HL-60 (cell line): ENCODE measurements at regions not wholly inside any gene's neighbourhood (a gene's known extent, or its start where the extent isn't known, plus 50 kb on each side); places are given as distances from the start of the nearest gene placed in this dataset.

Source experiments
- DNase-seq, 2 experiments: peaks; one replicate each; pipeline ENCODE4 v3.0.0-alpha.2; 2010 to 2020; ENCODE audit warnings: low read depth in 1 of 2, low spot score in 1 of 2
- H3K27ac ChIP-seq: fragments of 250-450 bp; sonication (Bioruptor Pico); replicated peaks from 2 replicates; pipeline ENCODE4 v1.5.1; 2020; ENCODE audit warnings: mild to moderate bottlenecking, moderate library complexity
- H3K27me3 ChIP-seq: fragments of 250-450 bp; sonication (Bioruptor Pico); 2 replicates; pipeline ENCODE4 v1.5.1; 2021; ENCODE audit warnings: mild to moderate bottlenecking, moderate library complexity; ENCODE audit not compliant: insufficient read depth, poor library complexity, severe bottlenecking
- H3K4me3 ChIP-seq: replicated peaks from 2 replicates; pipeline ENCODE4 v1.5.1; 2011; ENCODE audit warnings: mild to moderate bottlenecking, control low read depth, low read length; ENCODE audit not compliant: insufficient read depth
- GABPA ChIP-seq: IDR thresholded peaks from 2 replicates; pipeline ENCODE4 v1.6.1; 2012; ENCODE audit warnings: low read depth
- POLR2AphosphoS5 ChIP-seq: IDR thresholded peaks from 2 replicates; pipeline ENCODE4 v1.6.1; 2012; ENCODE audit warnings: low read depth
- SPI1 ChIP-seq: IDR thresholded peaks from 2 replicates; pipeline ENCODE4 v1.6.1; 2012; ENCODE audit warnings: low read depth, mild to moderate bottlenecking, borderline replicate concordance
- TF ChIP-seq, protein P1 (sequence below): IDR thresholded peaks from 2 replicates; pipeline ENCODE4 v1.6.1; 2012; ENCODE audit warnings: low read depth; ENCODE audit not compliant: insufficient replicate concordance
- TF ChIP-seq, protein P2 (sequence below): IDR thresholded peaks from one replicate; pipeline ENCODE4 v1.5.1; 2011; ENCODE audit warnings: low read length, control low read depth, inconsistent platforms; ENCODE audit not compliant: insufficient read depth

DNA sequence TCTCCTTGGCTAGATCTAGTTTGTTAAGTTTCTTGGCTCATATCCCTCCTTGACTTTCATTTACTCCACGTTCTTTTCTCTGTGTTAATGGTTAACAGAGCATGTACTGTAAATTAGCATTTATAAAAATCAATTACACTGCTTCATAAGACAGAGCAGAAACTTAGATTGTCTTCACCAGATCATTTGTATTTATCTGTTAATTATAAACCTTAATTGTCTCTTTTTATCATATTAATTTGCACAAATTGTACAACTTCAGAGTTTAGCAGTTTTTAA, 221.2 kb upstream of the EGLN3 start:
- no peak for DNase-seq
- H3K4me3 ChIP-seq: no peak overlapping the region
- H3K27me3 ChIP-seq: no peaks in the 10 kb centered on the region
- no peak overlapping the region for H3K27ac ChIP-seq
- TF ChIP-seq SPI1: no peak
- TF ChIP-seq, protein P1, sequence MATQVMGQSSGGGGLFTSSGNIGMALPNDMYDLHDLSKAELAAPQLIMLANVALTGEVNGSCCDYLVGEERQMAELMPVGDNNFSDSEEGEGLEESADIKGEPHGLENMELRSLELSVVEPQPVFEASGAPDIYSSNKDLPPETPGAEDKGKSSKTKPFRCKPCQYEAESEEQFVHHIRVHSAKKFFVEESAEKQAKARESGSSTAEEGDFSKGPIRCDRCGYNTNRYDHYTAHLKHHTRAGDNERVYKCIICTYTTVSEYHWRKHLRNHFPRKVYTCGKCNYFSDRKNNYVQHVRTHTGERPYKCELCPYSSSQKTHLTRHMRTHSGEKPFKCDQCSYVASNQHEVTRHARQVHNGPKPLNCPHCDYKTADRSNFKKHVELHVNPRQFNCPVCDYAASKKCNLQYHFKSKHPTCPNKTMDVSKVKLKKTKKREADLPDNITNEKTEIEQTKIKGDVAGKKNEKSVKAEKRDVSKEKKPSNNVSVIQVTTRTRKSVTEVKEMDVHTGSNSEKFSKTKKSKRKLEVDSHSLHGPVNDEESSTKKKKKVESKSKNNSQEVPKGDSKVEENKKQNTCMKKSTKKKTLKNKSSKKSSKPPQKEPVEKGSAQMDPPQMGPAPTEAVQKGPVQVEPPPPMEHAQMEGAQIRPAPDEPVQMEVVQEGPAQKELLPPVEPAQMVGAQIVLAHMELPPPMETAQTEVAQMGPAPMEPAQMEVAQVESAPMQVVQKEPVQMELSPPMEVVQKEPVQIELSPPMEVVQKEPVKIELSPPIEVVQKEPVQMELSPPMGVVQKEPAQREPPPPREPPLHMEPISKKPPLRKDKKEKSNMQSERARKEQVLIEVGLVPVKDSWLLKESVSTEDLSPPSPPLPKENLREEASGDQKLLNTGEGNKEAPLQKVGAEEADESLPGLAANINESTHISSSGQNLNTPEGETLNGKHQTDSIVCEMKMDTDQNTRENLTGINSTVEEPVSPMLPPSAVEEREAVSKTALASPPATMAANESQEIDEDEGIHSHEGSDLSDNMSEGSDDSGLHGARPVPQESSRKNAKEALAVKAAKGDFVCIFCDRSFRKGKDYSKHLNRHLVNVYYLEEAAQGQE: no peak
- TF ChIP-seq POLR2AphosphoS5: no peak
- TF ChIP-seq GABPA: no peak
- TF ChIP-seq, protein P2, sequence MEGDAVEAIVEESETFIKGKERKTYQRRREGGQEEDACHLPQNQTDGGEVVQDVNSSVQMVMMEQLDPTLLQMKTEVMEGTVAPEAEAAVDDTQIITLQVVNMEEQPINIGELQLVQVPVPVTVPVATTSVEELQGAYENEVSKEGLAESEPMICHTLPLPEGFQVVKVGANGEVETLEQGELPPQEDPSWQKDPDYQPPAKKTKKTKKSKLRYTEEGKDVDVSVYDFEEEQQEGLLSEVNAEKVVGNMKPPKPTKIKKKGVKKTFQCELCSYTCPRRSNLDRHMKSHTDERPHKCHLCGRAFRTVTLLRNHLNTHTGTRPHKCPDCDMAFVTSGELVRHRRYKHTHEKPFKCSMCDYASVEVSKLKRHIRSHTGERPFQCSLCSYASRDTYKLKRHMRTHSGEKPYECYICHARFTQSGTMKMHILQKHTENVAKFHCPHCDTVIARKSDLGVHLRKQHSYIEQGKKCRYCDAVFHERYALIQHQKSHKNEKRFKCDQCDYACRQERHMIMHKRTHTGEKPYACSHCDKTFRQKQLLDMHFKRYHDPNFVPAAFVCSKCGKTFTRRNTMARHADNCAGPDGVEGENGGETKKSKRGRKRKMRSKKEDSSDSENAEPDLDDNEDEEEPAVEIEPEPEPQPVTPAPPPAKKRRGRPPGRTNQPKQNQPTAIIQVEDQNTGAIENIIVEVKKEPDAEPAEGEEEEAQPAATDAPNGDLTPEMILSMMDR: no peak

DNA sequence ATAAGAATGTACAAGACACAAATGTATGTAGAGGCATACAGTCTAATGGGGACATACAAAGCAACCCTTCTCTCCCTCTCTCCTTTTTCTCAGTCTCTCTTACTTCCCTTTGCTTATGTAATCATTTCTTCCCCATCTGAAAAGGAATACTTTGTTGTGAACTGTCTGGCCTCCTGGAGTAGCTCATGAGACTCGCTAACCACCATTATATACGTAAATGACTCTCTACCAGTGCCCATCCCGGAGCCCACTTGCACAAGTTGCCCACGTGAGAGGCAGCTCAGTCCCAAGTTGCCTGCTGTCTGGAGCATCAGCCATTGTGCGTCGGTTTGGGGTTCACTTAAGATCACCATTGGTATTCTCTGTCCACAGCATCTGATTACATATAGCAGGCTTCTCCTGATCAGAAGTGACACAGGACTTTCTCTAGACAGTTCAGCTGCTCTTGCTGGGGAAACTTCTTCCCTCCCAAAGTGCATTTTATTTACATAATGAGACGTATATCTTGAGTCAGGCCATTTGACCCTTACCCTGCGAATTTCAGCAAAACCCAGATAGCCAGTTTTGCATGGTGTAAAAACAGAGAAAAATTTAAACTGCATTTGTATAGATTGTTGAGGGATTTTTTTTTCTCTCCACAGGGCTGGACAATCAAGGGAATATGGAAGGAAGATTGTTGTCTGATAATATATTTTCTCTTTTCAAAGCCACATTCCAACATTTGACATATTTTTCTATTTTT, 220.7 kb upstream of the EGLN3 start:
- no peak for DNase-seq
- Histone ChIP-seq H3K27me3 (no peaks in the 10 kb centered on the region), H3K4me3 (no peak overlapping the region), H3K27ac (no peak overlapping the region)
- no peak for TF ChIP-seq POLR2AphosphoS5

DNA sequence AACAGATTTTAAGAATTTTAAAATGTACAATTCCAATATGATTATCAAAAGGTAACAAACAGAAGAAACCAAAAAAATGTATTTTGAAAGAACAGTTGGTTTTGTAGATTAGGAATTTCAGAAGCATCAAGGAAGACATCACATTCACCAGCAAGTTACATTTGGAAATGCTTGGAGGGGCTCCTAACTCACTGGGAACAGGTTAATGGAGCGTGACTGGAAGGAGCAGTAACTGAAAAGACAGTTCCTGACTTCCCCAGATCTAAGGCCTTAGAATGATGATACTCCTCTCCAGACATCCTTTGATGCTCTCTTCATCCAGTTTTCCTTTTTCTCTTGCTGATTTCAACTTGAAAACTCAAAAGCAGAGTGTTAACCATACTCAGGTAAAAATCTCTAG, 220.0 kb upstream of the EGLN3 start:
- Histone ChIP-seq H3K27me3 (no peaks in the 10 kb centered on the region), H3K4me3 (no peak overlapping the region), H3K27ac (no peak overlapping the region)
- no peak for TF ChIP-seq GABPA
- TF ChIP-seq SPI1: no peak
- TF ChIP-seq POLR2AphosphoS5: no peak
- TF ChIP-seq, protein P1: no peak
- TF ChIP-seq, protein P2: no peak
- DNase-seq: no peak

DNA sequence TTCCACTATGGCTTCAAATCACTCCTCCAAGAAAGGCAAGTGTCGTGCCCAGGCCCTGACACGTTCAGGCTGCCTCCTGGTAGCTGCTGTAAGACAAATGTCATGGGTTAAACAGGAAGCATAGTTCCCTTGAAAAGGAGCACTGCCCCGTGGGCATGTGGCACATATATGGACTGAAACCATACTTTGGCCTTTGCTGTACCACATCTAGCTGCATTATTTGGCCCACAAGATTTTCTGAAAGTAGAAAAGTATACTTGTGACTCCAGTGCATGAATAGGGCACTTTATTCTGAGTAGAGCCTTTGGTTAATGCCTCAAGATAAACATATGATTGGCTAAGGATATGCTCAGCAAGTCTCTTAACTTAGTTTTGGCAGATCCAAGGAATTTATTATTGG, 218.7 kb upstream of the EGLN3 start:
- H3K27me3 ChIP-seq: no peaks in the 10 kb centered on the region
- H3K27ac ChIP-seq: no peak overlapping the region
- DNase-seq: no peak
- no peak overlapping the region for H3K4me3 ChIP-seq
- TF ChIP-seq GABPA: no peak
- TF ChIP-seq, protein P1: no peak
- no peak for TF ChIP-seq POLR2AphosphoS5
- TF ChIP-seq, protein P2: no peak
- TF ChIP-seq SPI1: no peak
